ENCODE measurements at regions not wholly inside any gene's neighbourhood (a gene's known extent, or its start where the extent isn't known, plus 50 kb on each side); places are given as distances from the start of the nearest gene placed in this dataset.

DNA sequence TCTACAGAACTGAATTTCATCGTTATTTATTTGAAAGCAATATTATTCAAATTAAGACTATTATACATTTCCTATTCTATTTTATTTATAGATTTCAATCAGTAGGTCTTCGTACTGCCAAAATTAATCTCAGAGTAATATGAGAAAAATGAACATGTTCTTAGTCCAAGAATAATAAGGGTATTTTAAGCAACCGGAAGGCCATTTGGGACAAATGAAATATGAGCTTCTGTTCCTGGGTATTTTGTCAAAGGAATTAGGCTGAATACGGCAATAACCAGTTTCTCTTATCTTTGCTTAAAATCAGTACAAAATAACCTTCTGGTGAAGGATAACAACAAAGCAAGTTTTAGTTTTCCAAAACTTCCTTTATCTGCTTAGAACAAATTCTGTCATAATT lies 410.3 kb upstream of the PRR16 start:
- Mint-ChIP-seq H3K27me3 (no peaks in the 10 kb centered on the region), H3K4me1 (no peaks in the 10 kb centered on the region), H3K27ac (no peak overlapping the region), H3K4me3 (no peak overlapping the region), H3K9me3 (ENCODE audit: insufficient read depth) (no peaks in the 10 kb centered on the region)
- DNase-seq (no peak), ATAC-seq (ENCODE audit: low read depth) (no peak)
- no peaks in the 10 kb centered on the region for H3K36me3 ChIP-seq (replicated peaks in 1 of 2; ENCODE audit: control extremely low read depth in 1 of 2, control insufficient read depth in 1 of 2, extremely low read depth in 1 of 2, insufficient read depth in 2 of 2, low read length in 1 of 2)
- H3K4me2 ChIP-seq (replicated peaks; ENCODE audit: low read depth, low read length, poor library complexity, severe bottlenecking) = no peak overlapping the region
- ChIA-PET POLR2A (no interaction called here), CTCF (no interaction called here)
- TF ChIP-seq EZH2 (IDR thresholded peaks at IDR 0.05; ENCODE audit: borderline replicate concordance, insufficient read depth, low read depth, low read length, poor library complexity, severe bottlenecking) = no peak
- TF ChIP-seq, protein P1, sequence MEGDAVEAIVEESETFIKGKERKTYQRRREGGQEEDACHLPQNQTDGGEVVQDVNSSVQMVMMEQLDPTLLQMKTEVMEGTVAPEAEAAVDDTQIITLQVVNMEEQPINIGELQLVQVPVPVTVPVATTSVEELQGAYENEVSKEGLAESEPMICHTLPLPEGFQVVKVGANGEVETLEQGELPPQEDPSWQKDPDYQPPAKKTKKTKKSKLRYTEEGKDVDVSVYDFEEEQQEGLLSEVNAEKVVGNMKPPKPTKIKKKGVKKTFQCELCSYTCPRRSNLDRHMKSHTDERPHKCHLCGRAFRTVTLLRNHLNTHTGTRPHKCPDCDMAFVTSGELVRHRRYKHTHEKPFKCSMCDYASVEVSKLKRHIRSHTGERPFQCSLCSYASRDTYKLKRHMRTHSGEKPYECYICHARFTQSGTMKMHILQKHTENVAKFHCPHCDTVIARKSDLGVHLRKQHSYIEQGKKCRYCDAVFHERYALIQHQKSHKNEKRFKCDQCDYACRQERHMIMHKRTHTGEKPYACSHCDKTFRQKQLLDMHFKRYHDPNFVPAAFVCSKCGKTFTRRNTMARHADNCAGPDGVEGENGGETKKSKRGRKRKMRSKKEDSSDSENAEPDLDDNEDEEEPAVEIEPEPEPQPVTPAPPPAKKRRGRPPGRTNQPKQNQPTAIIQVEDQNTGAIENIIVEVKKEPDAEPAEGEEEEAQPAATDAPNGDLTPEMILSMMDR (IDR thresholded peaks at IDR 0.05) = no peak
- no peaks in the 10 kb centered on the region for H3K79me2 ChIP-seq (ENCODE audit: control insufficient read depth, insufficient read depth, low read length)
- no peak overlapping the region for H3K4me3 ChIP-seq (ENCODE audit: control extremely low read depth in 1 of 5, extremely low read depth in 1 of 5, insufficient read depth in 1 of 5, low read depth in 2 of 5, low read length in 4 of 5)
- H3K4me1 ChIP-seq (ENCODE audit: control insufficient read depth in 2 of 2, insufficient read depth in 2 of 2, low read length in 2 of 2) = no peaks in the 10 kb centered on the region
- intact Hi-C loops (cut with micrococcal nuclease) = no loop called here
- no CpG with 5 or more reads among the region's 4 CpGs for WGBS (ENCODE audit: insufficient coverage)
- H3K9me3 ChIP-seq (ENCODE audit: control extremely low read depth in 1 of 3, control insufficient read depth in 2 of 3, insufficient read depth in 1 of 3, low read length in 2 of 3) = no peaks in the 10 kb centered on the region
- no peaks in the 10 kb centered on the region for H3K27me3 ChIP-seq (replicated peaks in 1 of 4; ENCODE audit: control extremely low read depth in 1 of 4, control insufficient read depth in 3 of 4, insufficient read depth in 4 of 4, low read length in 3 of 4)
- no peak overlapping the region for H3K27ac ChIP-seq (ENCODE audit: low read length in 2 of 2)
- H3K9ac ChIP-seq (ENCODE audit: low read length) = no peak overlapping the region
- H4K20me1 ChIP-seq (ENCODE audit: control insufficient read depth, insufficient read depth, low read length, poor library complexity, severe bottlenecking) = no peaks in the 10 kb centered on the region
- no peak overlapping the region for H2AFZ ChIP-seq (ENCODE audit: insufficient read depth, low read depth, low read length, poor library complexity, severe bottlenecking)

GRCh38 chr5:120055858-120056257 lies 408.2 kb upstream of the PRR16 start:
- Mint-ChIP-seq H3K27me3 (no peaks in the 10 kb centered on the region), H3K4me3 (no peak overlapping the region), H3K9me3 (ENCODE audit: insufficient read depth) (no peaks in the 10 kb centered on the region), H3K4me1 (no peaks in the 10 kb centered on the region), H3K27ac (no peak overlapping the region)
- POLR2A ChIA-PET = no interaction called here
- no peak overlapping the region for H3K4me3 ChIP-seq (ENCODE audit: control extremely low read depth in 1 of 5, extremely low read depth in 1 of 5, insufficient read depth in 1 of 5, low read depth in 2 of 5, low read length in 4 of 5)
- no peak overlapping the region for H3K4me2 ChIP-seq (replicated peaks; ENCODE audit: low read depth, low read length, poor library complexity, severe bottlenecking)
- no peak overlapping the region for H3K27ac ChIP-seq (ENCODE audit: low read length in 2 of 2)
- DNase-seq (no peak), ATAC-seq (ENCODE audit: low read depth) (no peak)
- TF ChIP-seq EZH2 (IDR thresholded peaks at IDR 0.05; ENCODE audit: borderline replicate concordance, insufficient read depth, low read depth, low read length, poor library complexity, severe bottlenecking) = no peak
- TF ChIP-seq, protein P1 (IDR thresholded peaks at IDR 0.05) = no peak
- WGBS (ENCODE audit: insufficient coverage) = no CpG with 5 or more reads among the region's 2 CpGs
- no peaks in the 10 kb centered on the region for H4K20me1 ChIP-seq (ENCODE audit: control insufficient read depth, insufficient read depth, low read length, poor library complexity, severe bottlenecking)
- no peaks in the 10 kb centered on the region for H3K79me2 ChIP-seq (ENCODE audit: control insufficient read depth, insufficient read depth, low read length)
- no peak overlapping the region for H3K9ac ChIP-seq (ENCODE audit: low read length)
- intact Hi-C loops (cut with micrococcal nuclease) = no loop called here
- no peaks in the 10 kb centered on the region for H3K36me3 ChIP-seq (replicated peaks in 1 of 2; ENCODE audit: control extremely low read depth in 1 of 2, control insufficient read depth in 1 of 2, extremely low read depth in 1 of 2, insufficient read depth in 2 of 2, low read length in 1 of 2)
- H3K4me1 ChIP-seq (ENCODE audit: control insufficient read depth in 2 of 2, insufficient read depth in 2 of 2, low read length in 2 of 2) = no peaks in the 10 kb centered on the region
- H2AFZ ChIP-seq (ENCODE audit: insufficient read depth, low read depth, low read length, poor library complexity, severe bottlenecking) = no peak overlapping the region
- no peaks in the 10 kb centered on the region for H3K27me3 ChIP-seq (replicated peaks in 1 of 4; ENCODE audit: control extremely low read depth in 1 of 4, control insufficient read depth in 3 of 4, insufficient read depth in 4 of 4, low read length in 3 of 4)
- CTCF ChIA-PET = no interaction called here
- no peaks in the 10 kb centered on the region for H3K9me3 ChIP-seq (ENCODE audit: control extremely low read depth in 1 of 3, control insufficient read depth in 2 of 3, insufficient read depth in 1 of 3, low read length in 2 of 3)

Measured in B cell (primary cell).